Stimulated activated CD4-positive, alpha-beta T cell treated with anti-CD3 and anti-CD28 coated beads, Interleukin-2, amount 100 ng/mL, for 24 hours (primary cell): ENCODE measurements at regions not wholly inside any gene's neighbourhood (a gene's known extent, or its start where the extent isn't known, plus 50 kb on each side); places are given as distances from the start of the nearest gene placed in this dataset.
A peak's percentile ranks its signal among the peaks of the same experiment; 100 is the strongest.

Experiments
- DNase-seq, 2 donors: peaks; one replicate each; pipeline ENCODE4 v3.0.0-alpha.2; 2020

DNA sequence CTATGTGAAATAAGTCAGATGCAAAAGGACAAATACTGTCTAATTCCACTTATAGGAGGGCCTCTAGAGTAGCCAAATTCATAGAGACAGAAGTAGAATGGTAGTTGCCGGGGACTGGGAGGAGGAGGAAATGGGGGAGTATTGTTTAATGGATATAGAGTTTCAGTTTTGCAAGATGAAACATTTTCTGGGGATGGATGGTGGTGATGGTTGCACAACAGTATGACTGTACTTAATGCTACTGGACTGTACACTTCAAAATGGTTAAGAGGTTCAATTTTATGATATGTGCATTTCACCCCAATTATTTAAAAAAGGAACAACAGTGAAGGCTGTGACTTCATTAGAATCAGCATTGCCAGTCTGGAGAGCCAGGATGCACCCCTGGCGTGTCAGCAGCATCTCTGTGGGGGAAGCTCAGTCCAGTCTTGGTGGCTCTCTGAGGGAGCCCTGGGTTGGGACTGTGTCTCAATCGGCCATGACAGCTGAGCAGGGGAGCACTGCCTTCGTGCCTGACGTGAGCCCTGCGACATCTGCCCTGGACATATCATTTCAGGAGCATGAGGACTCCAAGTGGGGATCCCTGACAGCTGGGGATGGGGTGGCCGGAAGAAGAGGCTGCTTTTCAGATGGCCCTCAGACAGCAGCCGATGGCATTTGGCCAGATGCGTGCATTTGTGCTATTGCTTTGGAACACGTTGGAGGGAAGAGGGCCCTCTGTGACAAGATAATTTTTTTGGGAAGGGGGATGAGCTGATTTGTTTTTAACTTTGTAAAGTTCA, 130.8 kb upstream of the STC2 start:
- no peak for DNase-seq

DNA sequence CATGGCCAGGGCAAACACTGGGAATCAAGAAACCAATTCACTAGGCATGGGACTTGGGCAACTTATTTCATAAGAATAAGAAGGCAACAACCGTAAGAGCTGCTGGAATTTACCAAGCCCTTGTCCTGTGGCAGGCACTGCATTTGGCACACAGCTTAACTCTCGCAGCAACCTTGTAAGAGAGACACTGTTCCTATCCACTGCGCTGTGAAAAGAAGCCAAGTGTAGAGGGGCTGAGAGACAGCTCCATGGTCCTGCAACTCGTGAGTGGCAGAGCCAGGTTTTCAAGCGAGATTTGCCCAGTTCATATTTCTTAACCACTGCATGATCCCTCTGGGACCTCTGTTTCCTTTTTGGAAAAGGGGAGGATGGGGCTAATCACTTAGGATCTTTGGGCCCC, 129.3 kb upstream of the STC2 start:
- no peak for DNase-seq

DNA sequence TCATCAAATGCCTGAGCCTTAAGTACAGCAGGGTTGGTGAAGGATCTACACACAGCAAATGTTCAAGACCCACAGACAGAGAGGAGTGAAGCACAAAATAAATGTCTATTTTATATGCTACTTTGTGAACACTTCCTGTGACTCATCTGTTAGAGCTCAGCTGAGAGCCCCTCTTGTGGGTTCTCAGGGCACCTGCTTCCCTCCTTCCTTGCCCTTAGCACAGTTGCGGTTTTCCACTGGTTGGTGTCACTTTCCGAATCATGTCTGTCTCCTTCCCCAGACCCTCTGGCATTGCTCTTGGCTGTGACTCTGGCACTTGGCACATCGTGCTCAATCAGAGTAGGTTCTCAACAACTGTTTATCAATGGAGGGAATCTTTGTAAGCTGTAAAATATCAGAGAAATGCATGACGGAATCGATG, 128.5 kb upstream of the STC2 start:
- no peak for DNase-seq

DNA sequence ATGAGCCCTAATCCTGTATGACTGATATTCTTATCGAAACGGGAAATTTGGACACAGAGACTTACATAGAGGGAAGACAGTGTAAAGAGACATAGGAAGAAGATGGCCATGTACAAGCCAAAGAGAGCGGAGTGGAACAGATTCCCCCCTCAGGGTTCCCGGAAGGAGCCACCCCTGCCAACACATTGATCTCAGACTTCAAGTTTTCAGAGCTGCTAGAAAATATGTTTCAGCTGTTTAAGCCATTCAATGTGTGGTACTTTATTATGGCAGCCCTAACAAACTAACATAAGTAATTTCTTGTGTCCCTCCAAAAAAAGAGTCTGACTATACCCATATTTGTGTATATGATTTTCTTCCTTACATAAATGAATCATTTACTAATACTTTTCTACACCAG, 128.0 kb upstream of the STC2 start:
- no peak for DNase-seq

DNA sequence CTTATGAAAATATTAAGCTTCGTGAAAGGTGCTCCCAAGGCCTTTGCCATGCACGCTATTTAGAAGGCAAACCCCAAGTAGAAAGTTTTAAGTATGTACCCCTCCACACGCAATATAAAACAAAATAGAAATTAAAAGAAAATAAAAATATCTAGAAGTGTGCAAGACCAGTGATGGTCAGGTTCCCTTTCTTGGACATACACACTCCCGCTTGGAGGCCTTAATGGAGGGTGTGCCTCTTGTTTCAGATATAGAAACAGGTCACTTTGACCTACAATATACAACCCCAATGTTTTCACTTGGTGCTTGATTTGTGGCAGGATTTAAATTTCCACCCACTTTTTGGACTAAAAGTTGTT, 127.4 kb upstream of the STC2 start:
- no peak for DNase-seq

DNA sequence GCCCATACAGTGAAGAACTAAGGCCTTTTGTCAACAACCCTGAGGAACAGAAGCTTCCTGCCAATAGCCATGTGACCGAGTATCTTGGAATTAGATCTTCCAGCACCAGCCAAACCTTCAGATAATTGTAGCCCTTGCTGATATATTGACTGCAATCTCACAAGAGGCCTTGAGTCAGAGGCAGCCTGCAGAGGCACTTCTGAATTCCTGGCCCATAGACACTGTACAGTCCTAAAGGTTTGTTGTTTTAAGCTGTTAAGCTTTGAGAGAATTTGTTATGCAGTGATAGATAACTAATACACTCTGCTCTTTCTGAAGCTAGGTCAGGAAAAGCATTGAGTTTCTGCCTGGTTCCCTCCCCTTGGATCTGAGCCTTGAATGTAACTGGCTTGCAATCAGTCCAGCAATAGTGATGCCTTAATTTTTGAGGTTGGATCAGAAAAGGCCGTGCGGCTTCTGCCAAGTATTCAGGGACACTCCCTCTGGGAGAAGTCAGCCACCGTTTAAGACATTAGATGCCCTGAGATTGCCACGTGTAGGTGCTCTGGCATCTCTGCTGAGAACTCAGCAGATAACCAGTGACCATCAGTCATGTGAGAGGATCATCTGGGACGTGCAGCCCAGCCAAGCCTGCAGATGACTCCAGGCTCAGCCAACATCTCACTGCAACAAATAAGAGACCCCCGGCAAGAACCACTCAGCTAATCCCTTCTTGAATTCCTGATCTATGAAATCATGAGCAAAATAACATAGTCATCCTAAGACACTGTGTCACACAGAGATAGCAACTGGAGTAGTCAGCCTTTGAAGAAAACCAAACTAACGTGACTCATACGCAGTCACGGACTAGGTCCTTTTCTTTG, 126.8 kb upstream of the STC2 start:
- DNase-seq: no peak

DNA sequence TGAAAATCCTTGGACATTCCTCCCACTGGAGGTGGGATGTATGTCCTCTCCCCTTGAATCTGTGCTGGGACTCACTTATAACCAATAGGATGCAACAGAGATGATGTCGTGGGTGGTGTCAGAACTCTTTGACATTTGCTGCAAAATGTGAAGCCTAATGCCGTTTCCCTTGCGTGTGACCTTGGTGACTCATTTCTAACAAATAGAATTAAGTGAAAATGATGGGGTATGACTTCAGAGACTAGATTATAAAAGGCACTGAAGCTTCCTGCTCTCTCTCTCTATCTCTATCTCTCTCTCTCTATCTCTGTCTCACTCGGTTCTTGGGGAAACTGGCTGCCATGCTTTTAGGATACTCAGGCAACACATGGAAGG, 126.1 kb upstream of the STC2 start:
- no peak for DNase-seq

DNA sequence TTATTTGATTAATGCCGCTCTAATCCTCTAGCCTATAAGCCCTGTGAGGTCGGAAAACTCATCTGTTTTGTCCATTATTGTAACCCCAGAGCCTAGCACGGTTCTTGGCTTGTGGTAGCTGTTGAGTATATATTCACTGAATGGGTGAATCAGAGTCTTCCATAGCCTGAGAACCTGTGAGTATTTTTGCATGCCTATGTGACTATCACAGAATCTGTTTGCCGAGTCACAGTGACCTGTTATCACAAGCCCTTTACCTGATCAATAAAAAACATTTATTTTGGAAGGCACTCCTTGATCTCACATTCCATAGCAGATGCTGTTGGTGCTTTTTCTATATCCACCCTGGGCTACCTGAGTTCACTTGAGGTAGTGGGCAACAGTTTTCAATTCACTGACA, 125.0 kb upstream of the STC2 start:
- no peak for DNase-seq

DNA sequence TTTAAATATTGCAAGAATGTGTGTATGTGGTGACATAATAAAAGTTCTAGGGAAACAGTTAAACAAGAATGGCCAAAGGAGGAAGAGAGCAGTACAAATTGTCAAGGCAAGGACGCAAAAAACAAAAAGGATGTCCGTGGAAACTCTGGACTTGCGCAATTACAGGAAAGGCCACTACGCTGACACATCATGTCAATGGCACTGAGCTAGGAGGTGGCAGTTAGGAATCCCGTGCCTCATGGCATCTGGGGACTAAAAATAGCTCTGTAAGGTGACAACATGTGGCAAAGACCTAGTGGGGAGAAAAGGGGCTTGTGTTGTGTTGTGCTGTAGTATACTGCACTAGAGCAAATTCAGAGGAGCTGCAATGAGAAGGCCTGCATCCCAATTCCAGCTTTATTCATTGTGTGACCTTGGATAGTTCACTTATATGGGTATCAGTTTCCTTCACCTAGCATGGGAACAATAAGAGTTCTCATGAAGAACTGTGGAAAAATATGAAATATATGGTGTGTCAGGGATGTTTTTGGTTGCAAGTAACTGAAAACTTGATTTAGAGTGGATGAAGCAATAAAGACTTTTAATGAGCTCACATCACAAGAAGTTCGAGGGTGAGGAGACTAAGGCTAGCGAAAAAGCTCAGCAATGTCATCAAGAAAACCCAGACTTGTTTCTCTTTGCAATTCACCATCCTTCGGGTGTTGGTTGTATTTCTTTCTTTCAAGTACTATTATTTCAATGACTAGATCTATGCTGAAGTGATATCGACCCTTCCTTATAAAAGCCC, 124.1 kb upstream of the STC2 start:
- DNase-seq: no peak

DNA sequence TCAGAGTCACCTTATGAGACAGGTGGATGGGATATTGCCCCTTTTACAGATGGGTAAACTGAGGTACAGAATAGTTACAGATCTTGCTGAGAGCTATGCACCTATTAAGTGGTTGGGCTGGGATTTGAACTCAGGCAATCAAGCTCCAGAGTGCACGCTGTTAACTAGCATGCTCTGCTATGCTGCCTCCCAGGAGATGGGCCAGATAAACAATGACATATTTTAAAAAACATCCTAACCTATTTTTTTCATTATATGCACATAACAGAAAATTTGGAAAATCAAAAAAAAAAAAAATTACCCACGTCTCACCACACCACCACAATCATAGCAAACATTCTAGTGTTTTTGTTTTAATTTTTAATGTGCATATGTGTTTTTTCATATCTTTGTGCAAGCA, 123.4 kb upstream of the STC2 start:
- no peak for DNase-seq

DNA sequence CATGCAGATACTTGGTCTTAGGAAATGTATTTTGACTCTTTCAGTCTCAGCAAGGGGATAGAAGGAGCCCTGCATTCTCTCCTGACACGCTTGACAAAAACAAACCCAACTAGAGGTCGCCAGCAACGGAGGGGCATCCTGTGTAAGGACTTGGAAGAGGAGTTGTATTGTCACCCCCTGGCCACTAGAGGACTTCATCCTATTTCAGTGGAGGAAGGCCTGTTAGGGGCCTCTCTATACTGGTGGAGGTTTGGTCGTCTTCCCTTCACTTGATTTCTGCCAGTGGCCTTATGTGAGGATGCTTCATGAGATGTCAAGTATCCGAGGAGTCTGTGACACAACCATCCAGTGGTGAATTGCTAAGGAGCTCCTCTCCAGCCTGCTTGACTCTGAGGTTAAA, 122.8 kb upstream of the STC2 start:
- DNase-seq: peak in 1 of 2 donors; percentile 1

DNA sequence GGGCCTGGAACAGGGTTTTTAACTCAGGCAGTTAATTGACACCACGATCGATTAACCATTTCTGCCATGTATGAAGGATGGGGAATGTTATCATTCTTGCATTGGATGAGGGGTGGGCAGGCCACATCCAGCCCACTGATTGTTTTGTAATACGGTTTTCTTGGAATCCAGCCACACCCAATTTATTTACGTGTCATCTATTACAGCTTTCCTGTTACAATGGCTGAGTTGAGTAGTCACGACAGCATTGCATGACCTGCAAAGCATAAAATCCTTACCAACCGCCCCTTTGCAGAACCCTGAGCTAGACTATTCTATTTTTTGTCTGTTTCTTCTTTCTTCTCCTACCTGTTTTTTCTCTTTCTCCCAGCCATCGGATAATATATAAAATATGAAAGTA, 122.0 kb upstream of the STC2 start:
- no peak for DNase-seq

DNA sequence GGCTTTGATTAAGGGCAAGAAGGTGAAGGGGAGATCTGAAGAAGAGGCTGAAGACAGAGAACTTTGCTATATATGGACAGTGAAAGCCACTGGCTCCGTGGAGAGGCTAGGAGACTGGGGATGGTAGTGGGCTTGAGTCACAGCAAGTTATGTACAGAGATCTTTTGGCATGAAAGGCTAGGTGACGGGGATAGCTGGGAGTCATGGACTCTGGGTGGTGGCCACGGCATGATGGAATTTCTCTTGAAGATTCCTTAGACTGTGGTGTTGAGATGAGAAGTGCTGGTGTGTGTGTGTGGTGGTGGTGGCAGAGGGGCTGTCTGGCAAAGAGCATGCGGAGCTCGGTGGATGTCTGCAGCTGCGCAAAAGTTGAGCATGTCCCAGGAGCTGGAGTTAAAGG, 120.6 kb upstream of the STC2 start:
- DNase-seq: no peak

DNA sequence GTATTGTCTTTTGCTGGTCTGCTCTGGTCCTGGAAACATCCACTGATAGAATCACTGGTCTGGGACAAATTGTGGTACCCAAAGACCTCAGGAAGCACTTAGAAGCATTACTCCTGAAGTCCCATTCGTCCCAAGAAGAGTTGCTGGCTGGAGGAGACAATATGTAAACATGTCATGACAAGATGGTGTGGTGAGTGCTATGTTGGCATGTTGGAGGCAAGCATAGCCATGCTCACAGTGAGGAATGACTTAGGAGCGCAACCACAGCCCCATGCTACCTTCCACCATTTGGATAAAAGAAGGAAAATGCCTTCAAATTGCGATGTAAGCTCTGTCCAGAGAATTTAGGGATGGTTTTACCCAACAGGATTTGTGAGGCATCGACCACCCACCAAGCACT, 115.8 kb upstream of the STC2 start:
- no peak for DNase-seq

DNA sequence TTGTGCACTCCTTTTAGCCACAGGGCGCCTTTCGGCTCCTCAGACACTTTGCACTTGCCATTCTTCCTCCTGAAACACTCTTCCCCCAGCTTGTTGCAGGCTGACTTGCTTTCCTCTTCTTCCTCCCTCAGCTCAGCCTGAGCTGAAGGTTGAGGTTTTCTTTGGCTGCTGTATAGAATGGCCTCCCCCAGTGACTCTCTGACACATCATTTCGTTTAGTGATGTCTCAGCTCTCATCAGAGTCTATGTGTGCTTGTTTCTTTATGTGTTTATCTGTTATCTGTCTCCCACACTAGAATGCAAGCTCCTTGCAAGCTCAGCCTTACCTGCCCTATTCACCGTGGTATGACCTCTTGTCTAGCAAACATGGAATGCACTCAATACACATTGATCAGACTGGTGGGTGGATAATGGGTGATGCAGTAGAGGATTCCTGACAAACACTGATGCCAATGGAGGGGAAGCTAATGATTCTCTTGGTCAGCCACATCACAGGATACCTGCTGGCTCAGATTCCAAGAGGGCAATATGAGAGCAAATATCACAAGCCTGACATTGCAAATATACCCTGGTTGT, 112.9 kb upstream of the STC2 start:
- DNase-seq: no peak

DNA sequence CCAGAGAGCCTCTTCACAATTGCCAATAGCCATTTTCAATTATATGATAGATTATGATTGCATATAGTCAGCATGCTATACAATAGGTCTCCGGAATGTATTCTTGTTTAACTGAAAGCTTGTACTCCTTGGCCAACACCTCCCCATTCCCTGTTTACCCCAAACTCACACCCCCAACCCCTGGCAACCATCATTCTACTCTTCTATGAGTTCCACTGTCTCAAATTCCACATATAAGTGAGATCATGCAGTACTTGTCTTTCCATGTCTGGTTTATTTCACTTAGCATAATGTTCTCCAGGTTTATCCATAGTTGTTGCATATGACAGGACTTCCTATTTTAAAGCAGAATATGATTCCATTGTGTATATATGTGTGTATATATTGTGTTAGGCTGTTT, 110.7 kb upstream of the STC2 start:
- no peak for DNase-seq

DNA sequence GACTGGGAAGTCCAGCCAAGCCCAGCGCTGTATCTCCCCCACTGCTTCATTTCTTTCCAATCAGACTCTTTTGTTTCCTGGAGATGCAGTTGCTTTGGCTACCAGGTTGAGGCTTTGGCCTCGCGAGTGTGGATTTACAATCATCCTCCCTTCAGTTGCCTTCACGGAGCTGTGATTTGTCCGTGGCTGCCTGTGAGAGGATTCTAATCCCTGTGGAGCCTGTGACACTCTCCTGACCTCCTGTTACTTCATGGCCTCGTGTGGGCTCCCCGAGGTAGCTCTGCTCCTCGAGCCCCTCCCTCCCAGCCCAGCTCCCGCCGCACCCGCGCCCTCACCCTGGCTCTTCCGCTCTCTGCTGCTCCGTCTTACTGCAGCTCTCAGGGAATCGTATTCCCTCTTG, 107.2 kb upstream of the STC2 start:
- DNase-seq: no peak

DNA sequence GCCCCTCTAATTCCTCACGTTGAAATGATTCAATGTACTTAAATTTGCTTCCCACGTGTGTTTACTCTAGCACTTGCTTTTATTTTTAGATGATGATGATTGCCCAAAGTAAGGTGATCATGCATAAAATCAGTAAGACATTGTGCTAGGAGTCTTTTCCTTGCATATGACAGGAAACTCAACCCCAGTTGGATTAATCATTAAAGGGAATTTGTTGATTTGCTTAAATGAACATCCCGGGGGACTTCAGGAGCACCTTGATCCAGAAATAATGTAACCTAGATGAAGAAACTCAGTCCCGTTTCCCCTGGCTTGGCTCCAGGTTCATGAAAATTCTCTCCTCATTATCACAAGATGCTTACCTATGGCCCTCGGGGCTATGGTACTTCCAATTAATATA, 106.1 kb upstream of the STC2 start:
- DNase-seq: no peak

DNA sequence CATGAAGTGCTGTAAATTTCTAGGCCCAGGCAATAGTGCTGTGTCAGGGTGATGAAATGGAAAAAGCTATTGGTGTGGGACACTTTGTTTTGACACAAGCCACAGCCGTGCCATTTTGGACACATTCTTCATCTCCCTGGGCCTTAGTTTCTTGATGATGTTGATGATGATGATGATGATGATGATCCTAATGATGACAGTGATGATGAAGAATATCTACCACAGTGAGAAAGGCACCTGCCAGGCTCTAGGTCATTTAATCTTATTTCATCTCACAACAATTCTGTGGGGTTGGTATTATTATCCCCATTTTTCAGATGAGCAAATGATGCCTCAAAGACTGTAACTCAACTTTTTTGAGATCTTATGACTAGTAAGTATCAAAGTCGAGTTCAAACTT, 102.2 kb upstream of the STC2 start:
- no peak for DNase-seq

DNA sequence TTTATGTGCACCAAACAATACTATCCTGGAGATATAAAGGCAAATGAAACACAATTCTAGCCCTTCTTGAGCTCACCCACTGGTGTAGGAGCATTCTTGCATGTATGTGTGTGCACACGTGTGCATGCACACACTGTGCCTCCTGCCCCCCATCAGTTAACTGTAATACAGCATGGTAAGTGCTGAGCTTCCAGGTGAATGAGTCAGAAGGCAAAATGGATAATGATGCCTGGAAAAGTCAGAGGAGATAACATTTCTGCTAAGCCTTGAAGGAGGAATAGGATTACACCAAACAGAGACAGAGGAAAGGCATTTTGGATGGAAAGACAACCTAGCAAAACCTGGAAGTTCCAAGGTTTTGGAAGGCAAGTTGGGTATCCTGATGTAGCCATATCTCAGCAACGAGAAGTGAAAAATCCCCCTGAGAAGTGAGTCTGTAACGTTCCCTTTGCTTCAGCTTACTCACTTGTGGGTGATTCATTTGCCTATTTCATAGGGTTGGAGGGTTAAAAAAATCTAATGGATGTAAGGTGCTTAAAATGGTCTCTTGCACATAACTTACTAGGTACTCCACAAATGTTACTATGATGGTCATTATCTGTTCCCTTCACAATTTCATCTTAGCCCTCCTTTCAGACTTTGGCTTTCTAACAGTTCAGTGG, 101.4 kb upstream of the STC2 start:
- no peak for DNase-seq

DNA sequence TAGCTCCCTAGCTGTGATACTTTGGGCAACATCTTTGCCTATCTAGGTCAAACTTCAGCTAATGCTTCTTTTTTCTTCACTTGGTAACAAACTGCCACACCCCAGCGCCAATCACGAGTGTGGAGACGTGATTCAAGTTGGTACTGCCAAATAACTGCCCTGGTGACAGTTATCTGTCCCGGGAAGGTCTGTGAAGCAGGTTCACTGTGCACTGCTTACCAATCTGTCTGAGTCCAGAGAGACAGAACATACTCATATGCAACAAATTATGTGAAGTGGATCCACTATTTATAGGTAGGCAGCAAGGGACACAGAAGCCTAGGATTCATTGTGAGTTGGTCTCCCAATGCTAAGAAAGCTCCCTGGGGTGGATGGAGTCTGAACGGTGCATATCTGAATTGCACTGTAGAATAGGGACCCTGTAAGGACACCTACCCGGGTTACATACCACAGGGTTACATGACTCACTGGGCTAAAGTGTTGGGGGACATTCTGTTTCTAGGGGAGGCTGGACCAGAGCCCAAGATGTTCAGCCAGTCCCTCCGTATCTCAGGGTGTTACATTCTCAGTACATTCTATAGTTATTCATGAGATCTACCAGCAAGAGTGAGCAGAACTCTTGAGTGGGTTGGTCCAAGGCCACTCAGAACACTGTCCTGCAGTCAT, 95.4 kb upstream of the STC2 start:
- DNase-seq: no peak

DNA sequence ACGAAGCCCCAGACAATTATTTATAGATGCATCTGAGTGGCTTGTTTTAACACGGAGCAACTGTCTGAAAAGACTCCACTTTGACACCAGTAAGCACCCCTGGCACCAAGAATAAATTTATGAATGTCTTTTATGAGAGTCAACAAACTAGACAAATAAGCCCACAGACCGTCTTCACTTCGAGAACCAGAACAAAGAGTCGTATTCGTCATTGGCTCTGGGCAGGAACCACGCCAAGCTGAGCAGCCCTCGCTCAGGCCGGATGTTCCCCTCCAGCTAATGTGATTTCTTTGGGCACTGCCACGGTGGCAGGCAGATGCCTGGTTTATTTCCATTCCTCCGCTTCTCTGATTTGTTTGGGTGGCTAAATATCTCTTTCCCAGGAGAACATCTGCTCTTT, 91.9 kb upstream of the STC2 start:
- DNase-seq: no peak
